ENCODE measurements at regions not wholly inside any gene's neighbourhood (a gene's known extent, or its start where the extent isn't known, plus 50 kb on each side); places are given as distances from the start of the nearest gene placed in this dataset.

DNA sequence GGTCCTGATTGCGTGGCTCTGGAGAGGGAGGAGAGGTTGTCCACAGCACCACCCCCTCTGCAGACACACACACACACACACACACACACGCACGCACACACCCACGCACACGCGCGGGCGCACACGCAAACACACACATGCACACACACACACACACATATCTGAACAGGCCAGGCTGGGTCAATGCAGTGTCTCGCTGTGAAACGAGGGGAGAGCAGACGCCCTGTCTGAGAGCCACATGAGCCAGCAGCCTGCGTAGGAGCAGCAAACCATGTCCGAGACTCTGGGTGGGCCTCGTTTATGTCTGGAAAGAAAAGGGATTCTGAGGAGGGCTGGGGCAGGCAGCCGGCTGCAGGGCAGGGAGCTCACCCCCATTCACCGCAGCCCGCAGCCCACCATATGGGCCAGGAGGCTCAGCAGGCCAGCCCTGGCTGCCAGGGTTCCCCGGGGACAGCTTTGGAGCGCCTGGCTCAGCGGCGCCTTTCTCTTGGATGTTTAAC is 93.3 kb upstream of the TNRC6C start:
- intact Hi-C loops (cut with micrococcal nuclease): no loop called here
- no peak for DNase-seq
- Histone ChIP-seq H3K4me1 (peaks cover 29% of the 10 kb centered on the region), H3K36me3 (no peaks in the 10 kb centered on the region), H3K27me3 (ENCODE audit: low read depth) (no peaks in the 10 kb centered on the region), H3K4me3 (no peak overlapping the region), H3K27ac (replicated peaks) (peak overlapping the region; percentile 73), H3K9me3 (replicated peaks) (no peaks in the 10 kb centered on the region)
- TF ChIP-seq, protein P1, sequence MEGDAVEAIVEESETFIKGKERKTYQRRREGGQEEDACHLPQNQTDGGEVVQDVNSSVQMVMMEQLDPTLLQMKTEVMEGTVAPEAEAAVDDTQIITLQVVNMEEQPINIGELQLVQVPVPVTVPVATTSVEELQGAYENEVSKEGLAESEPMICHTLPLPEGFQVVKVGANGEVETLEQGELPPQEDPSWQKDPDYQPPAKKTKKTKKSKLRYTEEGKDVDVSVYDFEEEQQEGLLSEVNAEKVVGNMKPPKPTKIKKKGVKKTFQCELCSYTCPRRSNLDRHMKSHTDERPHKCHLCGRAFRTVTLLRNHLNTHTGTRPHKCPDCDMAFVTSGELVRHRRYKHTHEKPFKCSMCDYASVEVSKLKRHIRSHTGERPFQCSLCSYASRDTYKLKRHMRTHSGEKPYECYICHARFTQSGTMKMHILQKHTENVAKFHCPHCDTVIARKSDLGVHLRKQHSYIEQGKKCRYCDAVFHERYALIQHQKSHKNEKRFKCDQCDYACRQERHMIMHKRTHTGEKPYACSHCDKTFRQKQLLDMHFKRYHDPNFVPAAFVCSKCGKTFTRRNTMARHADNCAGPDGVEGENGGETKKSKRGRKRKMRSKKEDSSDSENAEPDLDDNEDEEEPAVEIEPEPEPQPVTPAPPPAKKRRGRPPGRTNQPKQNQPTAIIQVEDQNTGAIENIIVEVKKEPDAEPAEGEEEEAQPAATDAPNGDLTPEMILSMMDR (IDR thresholded peaks at IDR 0.05; ENCODE audit: borderline replicate concordance): no peak

DNA sequence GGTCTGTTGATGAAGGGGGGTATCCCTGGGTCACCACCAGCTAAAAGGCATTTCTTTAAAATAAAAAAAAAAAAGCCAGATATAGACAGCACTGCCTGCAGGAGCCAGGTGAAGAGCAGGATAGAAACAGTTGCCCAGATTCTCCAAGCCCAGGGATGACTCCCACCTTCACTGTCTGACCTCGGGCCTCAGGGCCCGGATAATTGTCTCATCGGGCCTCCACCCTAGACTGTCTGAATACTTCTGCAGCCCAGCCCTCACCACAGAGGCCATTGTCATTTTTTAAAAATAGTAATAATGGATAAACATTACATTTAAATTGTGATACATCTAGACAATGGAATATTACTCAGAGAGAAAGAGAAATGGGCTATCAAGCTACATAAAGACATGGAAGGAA is 92.8 kb upstream of the TNRC6C start:
- TF ChIP-seq, protein P1 (IDR thresholded peaks at IDR 0.05; ENCODE audit: borderline replicate concordance): no peak
- peaks cover 29% of the 10 kb centered on the region for H3K4me1 ChIP-seq
- no peaks in the 10 kb centered on the region for H3K27me3 ChIP-seq (ENCODE audit: low read depth)
- H3K27ac ChIP-seq (replicated peaks): peak overlapping the region; percentile 73
- no peaks in the 10 kb centered on the region for H3K36me3 ChIP-seq
- no peak overlapping the region for H3K4me3 ChIP-seq
- H3K9me3 ChIP-seq (replicated peaks): no peaks in the 10 kb centered on the region
- intact Hi-C loops (cut with micrococcal nuclease): no loop called here
- DNase-seq: no peak

DNA sequence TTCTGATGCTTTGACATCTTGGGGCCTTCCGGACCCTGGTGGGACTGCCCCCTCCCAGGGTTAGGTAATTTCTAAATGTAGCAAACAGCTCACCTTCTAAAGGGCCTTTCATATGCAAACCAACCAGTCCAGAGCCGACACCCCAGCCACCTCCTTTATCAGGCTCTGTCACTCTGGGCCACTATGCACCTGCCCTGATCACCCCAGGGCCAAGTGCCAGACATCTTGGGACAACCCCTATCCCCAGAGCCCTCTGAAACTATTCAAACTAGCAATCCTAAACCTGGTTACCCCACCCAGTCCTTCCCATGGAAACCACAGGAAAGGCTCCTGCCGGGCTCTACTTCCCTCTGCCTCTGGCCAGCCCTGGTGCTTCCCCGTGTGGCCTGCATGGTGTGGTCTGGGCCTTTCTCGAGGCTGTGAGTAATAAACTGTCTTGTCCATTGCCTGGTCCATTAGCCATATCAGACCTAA is 91.2 kb upstream of the TNRC6C start:
- Histone ChIP-seq H3K4me1 (peaks cover 29% of the 10 kb centered on the region), H3K9me3 (replicated peaks) (no peaks in the 10 kb centered on the region), H3K4me3 (no peak overlapping the region), H3K27ac (replicated peaks) (no peak overlapping the region), H3K36me3 (no peaks in the 10 kb centered on the region), H3K27me3 (ENCODE audit: low read depth) (no peaks in the 10 kb centered on the region)
- intact Hi-C loops (cut with micrococcal nuclease): no loop called here
- no peak for DNase-seq
- TF ChIP-seq, protein P1 (IDR thresholded peaks at IDR 0.05; ENCODE audit: borderline replicate concordance): no peak

DNA sequence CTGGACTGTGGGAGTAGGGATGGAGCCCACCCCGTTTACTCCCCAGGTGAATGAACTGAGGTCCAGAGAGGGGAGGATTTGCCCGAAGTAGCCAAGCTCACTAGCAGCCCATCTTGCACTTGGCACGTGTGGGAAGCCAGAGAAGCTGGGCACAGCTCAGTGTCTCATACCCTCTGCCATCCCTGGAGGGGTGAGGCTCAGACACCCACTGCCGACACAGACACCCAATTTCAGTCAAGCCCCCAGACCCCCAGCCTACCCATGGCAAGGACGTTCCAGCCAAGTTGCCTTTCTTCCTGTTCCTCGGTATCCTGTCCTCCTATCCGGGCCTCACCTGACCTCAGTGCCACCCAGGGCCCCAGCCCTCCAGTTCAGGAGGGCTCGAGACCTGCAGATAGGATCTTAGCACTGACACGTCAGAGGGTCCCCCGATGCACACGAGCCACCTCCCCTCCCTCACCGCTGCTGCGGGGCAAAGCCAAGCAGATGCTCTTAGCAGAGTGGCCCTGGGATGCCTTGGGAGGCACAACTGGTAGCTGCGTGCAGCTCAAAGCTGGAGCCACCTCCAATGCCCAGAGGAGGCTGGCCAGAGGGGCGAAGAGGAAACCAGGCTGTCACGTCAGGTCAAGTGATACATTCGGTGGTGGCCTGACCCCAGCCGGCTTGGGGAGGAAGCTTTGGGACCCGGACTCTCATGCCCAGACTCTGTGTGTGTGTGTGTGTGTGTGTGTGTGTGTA is 90.4 kb upstream of the TNRC6C start:
- no peaks in the 10 kb centered on the region for H3K36me3 ChIP-seq
- no peak for DNase-seq
- H3K27me3 ChIP-seq (ENCODE audit: low read depth): no peaks in the 10 kb centered on the region
- H3K27ac ChIP-seq (replicated peaks): no peak overlapping the region
- no peak overlapping the region for H3K4me3 ChIP-seq
- TF ChIP-seq, protein P1 (IDR thresholded peaks at IDR 0.05; ENCODE audit: borderline replicate concordance): no peak
- peaks cover 25% of the 10 kb centered on the region for H3K4me1 ChIP-seq
- no peaks in the 10 kb centered on the region for H3K9me3 ChIP-seq (replicated peaks)
- intact Hi-C loops (cut with micrococcal nuclease): no loop called here

DNA sequence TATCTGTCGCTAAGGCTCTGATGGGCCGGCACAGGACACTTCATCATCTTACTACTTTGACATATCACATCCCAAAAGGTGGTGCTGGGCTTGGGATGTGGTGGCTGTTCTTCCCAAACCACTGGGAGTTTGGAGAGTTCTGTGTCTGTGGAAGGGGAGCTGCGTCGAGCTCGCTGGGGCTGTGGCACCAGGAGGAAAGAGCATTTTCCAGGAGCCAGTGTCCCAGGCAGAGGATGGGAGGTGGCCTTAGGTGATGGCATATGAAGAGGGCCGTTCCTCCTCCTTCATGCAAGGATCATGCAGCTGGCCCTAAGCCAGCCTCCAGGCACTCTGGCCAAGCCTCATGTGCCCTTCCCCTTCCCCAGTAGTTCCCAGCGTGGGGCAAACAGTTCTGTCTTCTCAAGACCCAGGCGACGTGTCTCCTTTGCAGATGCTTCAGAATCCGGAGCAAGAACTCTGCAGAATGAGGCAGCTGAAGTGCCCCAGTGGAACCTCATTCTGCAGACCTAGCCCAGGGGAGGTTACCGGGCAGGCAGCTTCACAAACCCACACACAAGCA is 89.4 kb upstream of the TNRC6C start:
- intact Hi-C loops (cut with micrococcal nuclease): no loop called here
- Histone ChIP-seq H3K27me3 (ENCODE audit: low read depth) (no peaks in the 10 kb centered on the region), H3K36me3 (no peaks in the 10 kb centered on the region), H3K9me3 (replicated peaks) (no peaks in the 10 kb centered on the region), H3K4me3 (no peak overlapping the region), H3K4me1 (peaks cover 16% of the 10 kb centered on the region), H3K27ac (replicated peaks) (no peak overlapping the region)
- no peak for DNase-seq
- TF ChIP-seq, protein P1 (IDR thresholded peaks at IDR 0.05; ENCODE audit: borderline replicate concordance): no peak

Measured in left ventricle myocardium inferior (tissue), 1 donor.